BJ (cell line): ENCODE measurements at regions not wholly inside any gene's neighbourhood (a gene's known extent, or its start where the extent isn't known, plus 50 kb on each side); places are given as distances from the start of the nearest gene placed in this dataset.

Experiments used
- CTCF ChIA-PET: fragments of 350-600 bp; formaldehyde crosslinking; extraction: SDS; loops from one replicate; lab custom pipeline; 2021; ENCODE audit warnings: antibody characterized with exemption, inconsistent platforms; lab: Yijun Ruan, JAX
- POLR2A ChIA-PET: fragments of 300-600 bp; sonication (Branson Sonifier 250); formaldehyde crosslinking; extraction: SDS; loops from one replicate; lab custom pipeline; 2021; ENCODE audit warnings: antibody characterized with exemption; lab: Charles Lee
- DNase-seq: peaks from one replicate; pipeline ENCODE4 v3.0.0-alpha.2; 2011; ENCODE audit warnings: low read depth
- H3K27me3 ChIP-seq: 2 replicates; pipeline ENCODE4 v1.6.0; 2011; ENCODE audit warnings: low read length; ENCODE audit not compliant: control insufficient read depth, insufficient read depth
- H3K36me3 ChIP-seq: 2 replicates; pipeline ENCODE4 v1.5.1; 2011; ENCODE audit warnings: low read length; ENCODE audit not compliant: control insufficient read depth, insufficient read depth
- H3K4me3 ChIP-seq: 2 replicates; pipeline ENCODE4 v1.5.1; 2011; ENCODE audit warnings: low read depth, mild to moderate bottlenecking, control low read depth, low read length
- TF ChIP-seq, protein P1 (sequence below): IDR thresholded peaks from 2 replicates; pipeline ENCODE4 v1.5.1; 2011; ENCODE audit warnings: low read depth, mild to moderate bottlenecking, control low read depth, inconsistent platforms, low read length, moderate library complexity; ENCODE audit not compliant: insufficient read depth

DNA sequence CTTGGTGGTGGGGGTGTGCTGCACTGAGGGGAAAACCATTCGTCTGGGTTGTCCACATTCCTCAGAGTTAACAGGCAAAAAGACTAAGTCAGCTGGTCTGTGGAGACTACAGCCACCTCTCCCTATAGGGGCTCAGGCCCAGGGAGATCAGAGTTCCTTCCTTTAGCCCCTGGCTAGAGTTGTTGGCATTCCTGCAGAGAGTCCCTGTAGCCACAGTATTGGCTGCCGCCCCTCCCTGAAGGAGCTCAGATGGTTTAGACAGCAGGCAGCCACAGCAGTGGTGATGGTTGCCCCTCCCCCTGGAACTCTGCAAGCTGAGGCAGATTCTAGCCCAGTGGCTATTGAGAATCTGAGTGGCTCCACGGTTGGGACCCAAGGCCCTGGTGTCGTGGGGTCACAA, 1072.5 kb upstream of the ATXN7L3B start:
- ChIA-PET CTCF (no interaction called here), POLR2A (no interaction called here)
- Histone ChIP-seq H3K36me3 (no peaks in the 10 kb centered on the region), H3K27me3 (no peaks in the 10 kb centered on the region), H3K4me3 (no peak overlapping the region)
- no peak for DNase-seq
- TF ChIP-seq, protein P1, sequence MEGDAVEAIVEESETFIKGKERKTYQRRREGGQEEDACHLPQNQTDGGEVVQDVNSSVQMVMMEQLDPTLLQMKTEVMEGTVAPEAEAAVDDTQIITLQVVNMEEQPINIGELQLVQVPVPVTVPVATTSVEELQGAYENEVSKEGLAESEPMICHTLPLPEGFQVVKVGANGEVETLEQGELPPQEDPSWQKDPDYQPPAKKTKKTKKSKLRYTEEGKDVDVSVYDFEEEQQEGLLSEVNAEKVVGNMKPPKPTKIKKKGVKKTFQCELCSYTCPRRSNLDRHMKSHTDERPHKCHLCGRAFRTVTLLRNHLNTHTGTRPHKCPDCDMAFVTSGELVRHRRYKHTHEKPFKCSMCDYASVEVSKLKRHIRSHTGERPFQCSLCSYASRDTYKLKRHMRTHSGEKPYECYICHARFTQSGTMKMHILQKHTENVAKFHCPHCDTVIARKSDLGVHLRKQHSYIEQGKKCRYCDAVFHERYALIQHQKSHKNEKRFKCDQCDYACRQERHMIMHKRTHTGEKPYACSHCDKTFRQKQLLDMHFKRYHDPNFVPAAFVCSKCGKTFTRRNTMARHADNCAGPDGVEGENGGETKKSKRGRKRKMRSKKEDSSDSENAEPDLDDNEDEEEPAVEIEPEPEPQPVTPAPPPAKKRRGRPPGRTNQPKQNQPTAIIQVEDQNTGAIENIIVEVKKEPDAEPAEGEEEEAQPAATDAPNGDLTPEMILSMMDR = no peak

GRCh38 chr12:73486256-73486655, 1051.4 kb upstream of the ATXN7L3B start:
- POLR2A ChIA-PET = no interaction called here
- H3K27me3 ChIP-seq = no peaks in the 10 kb centered on the region
- TF ChIP-seq, protein P1 = no peak
- CTCF ChIA-PET = no interaction called here
- H3K4me3 ChIP-seq = no peak overlapping the region
- DNase-seq = no peak
- no peaks in the 10 kb centered on the region for H3K36me3 ChIP-seq

- no peaks in the 10 kb centered on the region for H3K36me3 ChIP-seq
- DNase-seq = no peak
- no peak overlapping the region for H3K4me3 ChIP-seq
- ChIA-PET POLR2A (no interaction called here), CTCF (interaction anchor here (0.7 kb wide), 1 partner anchor 14 kb away, joined by 3 read pairs; no protein-coding TSS in a partner anchor)
- no peaks in the 10 kb centered on the region for H3K27me3 ChIP-seq
- TF ChIP-seq, protein P1 = no peak
Observed at GRCh38 chr12:73506611-73507010, 1031.0 kb upstream of the ATXN7L3B start.

DNA sequence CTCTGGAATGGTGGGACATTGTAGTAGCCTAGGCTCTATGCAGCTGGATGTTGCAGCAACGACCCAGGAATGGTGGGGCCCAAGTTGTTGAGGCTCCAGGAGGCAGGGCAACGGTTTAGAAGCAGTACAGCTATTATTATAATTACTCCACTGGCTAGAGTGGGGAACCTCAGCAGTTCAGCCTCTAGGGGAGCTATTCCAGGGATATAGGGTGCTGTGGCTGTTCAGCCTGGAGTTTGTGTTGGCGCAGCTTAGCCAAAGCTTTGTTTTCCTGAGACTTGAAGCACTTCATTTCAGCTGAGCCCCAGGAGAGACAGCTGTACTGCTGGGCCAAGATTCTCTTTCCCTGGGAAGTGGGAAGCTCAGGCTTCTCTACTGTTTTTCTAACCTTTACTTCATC, 1023.0 kb upstream of the ATXN7L3B start:
- Histone ChIP-seq H3K27me3 (no peaks in the 10 kb centered on the region), H3K36me3 (no peaks in the 10 kb centered on the region), H3K4me3 (no peak overlapping the region)
- POLR2A ChIA-PET = no interaction called here
- CTCF ChIA-PET = interaction anchor here (0.6 kb wide), 1 partner anchor 144 kb away, joined by 3 read pairs; no protein-coding TSS in a partner anchor
- TF ChIP-seq, protein P1 = no peak
- no peak for DNase-seq

- Histone ChIP-seq H3K4me3 (no peak overlapping the region), H3K27me3 (no peaks in the 10 kb centered on the region), H3K36me3 (no peaks in the 10 kb centered on the region)
- no peak for DNase-seq
- POLR2A ChIA-PET = no interaction called here
- TF ChIP-seq, protein P1 = no peak
- CTCF ChIA-PET = interaction anchor here (0.6 kb wide), 1 partner anchor 367 kb away, joined by 3 read pairs; no protein-coding TSS in a partner anchor
Observed at GRCh38 chr12:73517859-73518258, 1019.8 kb upstream of the ATXN7L3B start.
